HFF-Myc (cell line): ENCODE measurements at regions not wholly inside any gene's neighbourhood (a gene's known extent, or its start where the extent isn't known, plus 50 kb on each side); places are given as distances from the start of the nearest gene placed in this dataset.

ENCODE experiments used
- DNase-seq: peaks from one replicate; pipeline ENCODE4 v3.0.0-alpha.2; 2011; ENCODE audit warnings: low read depth; ENCODE audit errors: extremely low read depth
- H3K4me3 ChIP-seq: replicated peaks from 2 replicates; pipeline ENCODE4 v1.5.1; 2011; ENCODE audit warnings: low read depth, mild to moderate bottlenecking, control low read depth, low read length
- TF ChIP-seq, protein P1 (sequence below): IDR thresholded peaks from 2 replicates; pipeline ENCODE4 v1.5.1; 2012; ENCODE audit warnings: mild to moderate bottlenecking, low read depth, low read length, control low read depth; ENCODE audit errors: missing control alignments

DNA sequence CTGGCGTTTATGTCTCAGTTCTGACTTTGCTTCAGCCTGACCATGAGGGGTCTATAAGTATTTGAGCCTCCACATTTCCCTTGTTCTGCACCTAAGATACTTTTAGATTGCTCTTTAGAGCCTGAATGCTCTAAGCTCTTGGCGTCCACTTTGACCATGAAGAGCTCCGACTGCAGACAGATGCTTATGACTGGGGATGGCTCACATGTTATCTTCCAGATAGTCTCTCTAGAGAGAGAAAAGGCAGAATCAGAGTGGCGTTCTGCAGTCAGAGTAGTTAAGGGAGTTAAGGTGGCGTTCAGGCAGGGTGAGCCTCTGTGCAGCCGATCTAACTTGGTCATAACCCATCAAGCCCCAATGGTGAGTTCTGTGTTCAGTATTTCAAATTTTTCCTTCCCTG, 487.9 kb upstream of the NR2F2 start:
- DNase-seq: no peak
- H3K4me3 ChIP-seq: no peak overlapping the region
- TF ChIP-seq, protein P1, sequence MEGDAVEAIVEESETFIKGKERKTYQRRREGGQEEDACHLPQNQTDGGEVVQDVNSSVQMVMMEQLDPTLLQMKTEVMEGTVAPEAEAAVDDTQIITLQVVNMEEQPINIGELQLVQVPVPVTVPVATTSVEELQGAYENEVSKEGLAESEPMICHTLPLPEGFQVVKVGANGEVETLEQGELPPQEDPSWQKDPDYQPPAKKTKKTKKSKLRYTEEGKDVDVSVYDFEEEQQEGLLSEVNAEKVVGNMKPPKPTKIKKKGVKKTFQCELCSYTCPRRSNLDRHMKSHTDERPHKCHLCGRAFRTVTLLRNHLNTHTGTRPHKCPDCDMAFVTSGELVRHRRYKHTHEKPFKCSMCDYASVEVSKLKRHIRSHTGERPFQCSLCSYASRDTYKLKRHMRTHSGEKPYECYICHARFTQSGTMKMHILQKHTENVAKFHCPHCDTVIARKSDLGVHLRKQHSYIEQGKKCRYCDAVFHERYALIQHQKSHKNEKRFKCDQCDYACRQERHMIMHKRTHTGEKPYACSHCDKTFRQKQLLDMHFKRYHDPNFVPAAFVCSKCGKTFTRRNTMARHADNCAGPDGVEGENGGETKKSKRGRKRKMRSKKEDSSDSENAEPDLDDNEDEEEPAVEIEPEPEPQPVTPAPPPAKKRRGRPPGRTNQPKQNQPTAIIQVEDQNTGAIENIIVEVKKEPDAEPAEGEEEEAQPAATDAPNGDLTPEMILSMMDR: no peak

DNA sequence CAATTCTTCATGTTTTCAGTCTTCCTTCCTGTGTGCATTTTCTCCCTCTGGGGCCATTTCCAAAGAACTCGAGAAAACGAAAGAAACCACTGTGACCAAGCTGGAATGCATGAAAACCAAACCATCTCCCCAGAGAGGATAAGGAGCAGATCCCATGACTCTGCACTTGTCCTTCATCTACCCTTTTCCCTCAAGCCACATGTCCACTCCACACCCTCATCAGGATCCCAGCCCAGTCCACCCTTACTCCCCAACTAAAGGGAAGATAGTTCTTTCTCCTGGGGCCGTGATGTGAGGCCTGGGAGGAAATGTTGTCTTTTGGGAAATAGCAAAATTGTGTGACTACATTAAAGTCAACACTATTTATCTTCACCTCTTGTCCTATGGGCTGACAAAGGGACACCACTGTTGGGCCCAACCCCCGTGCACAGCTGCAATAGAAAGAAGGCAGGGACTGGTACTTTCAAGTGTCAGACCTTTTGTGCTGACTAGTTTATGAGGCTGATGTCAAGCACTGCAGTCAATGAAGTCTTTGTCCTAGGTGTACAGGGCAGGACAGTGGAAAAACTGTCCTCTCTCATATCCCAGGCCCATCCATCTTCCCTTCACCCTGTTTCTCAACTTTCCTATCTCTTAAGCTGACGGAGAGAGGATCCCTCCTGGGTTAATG, 487.1 kb upstream of the NR2F2 start:
- H3K4me3 ChIP-seq: no peak overlapping the region
- TF ChIP-seq, protein P1: no peak
- no peak for DNase-seq

DNA sequence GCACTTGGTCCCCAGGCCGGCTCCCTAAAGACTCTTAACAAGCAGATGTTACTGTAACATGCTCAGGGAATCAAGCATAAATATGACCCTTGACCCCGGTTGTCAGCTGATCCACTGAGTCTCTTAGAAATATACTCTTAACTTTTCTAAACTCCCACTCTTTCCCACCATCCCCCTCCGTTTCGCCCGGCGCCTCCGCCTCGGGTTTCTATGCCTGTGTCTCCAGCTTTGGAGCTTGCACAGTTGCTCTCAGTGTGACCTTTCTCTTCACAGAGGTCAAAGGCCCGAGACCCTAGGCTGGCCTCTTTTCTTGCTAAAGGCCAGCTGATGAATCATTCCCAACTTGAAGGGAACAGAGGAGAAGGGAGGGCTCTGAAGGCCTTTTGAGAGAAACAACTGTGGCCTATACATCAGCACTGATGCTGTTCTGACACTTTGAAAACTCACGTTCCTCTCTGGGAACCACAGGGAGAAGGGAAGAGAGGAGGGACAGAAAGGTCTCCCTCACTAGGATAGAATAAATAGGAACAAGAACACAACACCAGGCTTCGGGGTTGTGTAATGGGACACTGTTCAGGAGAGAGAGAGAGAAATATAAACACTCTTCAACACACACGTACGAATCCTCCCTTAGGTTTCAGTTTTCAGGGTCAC, 484.5 kb upstream of the NR2F2 start:
- no peak overlapping the region for H3K4me3 ChIP-seq
- TF ChIP-seq, protein P1: no peak
- DNase-seq: no peak

DNA sequence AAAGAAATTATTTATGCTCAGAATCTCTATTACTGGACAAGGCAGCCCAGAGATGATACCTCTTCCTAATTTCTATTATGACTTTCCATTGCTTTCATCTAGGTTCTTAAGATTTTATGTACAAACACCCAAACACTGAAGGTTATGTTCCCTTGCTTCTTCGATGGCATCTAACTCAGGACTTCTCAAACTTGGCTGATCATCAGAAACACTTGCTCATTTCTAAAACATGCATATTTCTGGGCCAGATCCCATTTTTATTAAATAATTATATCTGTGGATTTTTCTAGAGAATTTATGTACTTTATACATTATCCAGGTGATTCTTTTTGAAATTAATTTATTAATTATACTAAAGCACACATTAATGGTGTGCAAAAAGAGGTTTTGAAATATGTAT, 482.4 kb upstream of the NR2F2 start:
- no peak overlapping the region for H3K4me3 ChIP-seq

DNA sequence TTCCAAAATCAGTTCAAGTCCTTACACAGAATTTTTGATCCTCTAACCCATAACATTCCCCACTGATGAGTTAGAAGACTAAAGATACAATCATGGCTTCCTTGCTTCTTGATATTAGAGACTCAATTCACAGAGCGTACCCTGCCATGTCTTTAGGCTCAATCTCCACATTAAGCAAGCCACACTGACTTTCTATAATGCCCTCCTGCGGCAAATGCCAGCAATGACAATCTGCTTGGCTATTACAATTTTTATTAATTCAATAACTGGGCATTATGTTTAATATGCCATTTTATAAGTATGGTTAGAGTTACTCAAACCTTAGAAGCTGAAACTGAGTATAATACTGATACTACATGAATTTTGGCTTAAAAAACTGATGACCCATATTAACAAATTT, 479.7 kb upstream of the NR2F2 start:
- TF ChIP-seq, protein P1: no peak
- no peak for DNase-seq
- H3K4me3 ChIP-seq: no peak overlapping the region

More for the DNA sequence above, 482.4 kb upstream of the NR2F2 start:
- TF ChIP-seq, protein P1: no peak
- DNase-seq: no peak

DNA sequence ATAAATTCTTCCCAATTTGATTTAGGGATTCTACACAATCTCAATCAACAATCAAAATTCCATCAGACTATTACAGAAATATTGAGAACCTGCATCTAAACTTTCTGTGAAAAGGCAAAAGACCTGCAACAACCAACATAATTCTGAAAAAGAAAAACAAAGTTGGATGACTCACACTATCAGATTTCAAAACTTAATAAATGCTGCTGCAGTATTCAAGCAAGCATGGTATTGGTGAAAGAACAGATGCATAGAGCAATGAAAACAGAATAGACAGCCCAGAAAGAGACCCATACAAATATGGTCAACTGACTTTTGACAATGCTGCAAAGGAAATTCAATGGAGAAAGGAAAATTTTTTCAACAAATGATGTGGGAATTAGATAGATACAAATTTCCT, 477.1 kb upstream of the NR2F2 start:
- no peak overlapping the region for H3K4me3 ChIP-seq
- TF ChIP-seq, protein P1: no peak
- DNase-seq: no peak
